ENCODE measurements at regions not wholly inside any gene's neighbourhood (a gene's known extent, or its start where the extent isn't known, plus 50 kb on each side); places are given as distances from the start of the nearest gene placed in this dataset.
A peak's percentile ranks its signal among the peaks of the same experiment; 100 is the strongest.

DNA sequence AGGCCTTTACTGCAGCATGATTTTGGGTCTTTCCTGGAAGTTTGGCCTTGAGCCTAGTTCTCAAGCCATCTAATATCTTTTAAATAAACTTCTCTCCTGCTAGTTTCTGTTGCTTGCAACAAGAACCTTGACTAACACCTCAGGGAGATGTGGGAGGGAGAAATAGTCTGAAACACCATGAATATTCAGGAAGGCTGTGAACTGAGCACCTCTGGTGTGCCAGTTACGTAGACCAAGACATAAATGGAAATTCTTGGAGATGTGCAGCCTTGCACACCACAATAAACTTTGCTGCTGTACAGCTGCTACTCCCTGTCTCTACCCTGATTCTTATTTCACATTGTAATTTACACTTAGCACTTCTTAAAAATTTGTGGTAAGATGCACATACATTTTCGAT, 86.9 kb upstream of the SPATA13 start:
- no peaks in the 10 kb centered on the region for H3K36me3 ChIP-seq
- WGBS, 2 donors: 96 to 100% methylated on average over 2 of the region's 2 CpGs
- no peak overlapping the region for H3K27ac ChIP-seq
- no peak overlapping the region for H3K4me3 ChIP-seq
- no peak for DNase-seq (ENCODE audit: low spot score in 2 of 2)
- no peak for TF ChIP-seq POLR2A (IDR thresholded peaks at IDR 0.05)
- no peak for TF ChIP-seq EP300 (IDR thresholded peaks at IDR 0.05)
- TF ChIP-seq, protein P1, sequence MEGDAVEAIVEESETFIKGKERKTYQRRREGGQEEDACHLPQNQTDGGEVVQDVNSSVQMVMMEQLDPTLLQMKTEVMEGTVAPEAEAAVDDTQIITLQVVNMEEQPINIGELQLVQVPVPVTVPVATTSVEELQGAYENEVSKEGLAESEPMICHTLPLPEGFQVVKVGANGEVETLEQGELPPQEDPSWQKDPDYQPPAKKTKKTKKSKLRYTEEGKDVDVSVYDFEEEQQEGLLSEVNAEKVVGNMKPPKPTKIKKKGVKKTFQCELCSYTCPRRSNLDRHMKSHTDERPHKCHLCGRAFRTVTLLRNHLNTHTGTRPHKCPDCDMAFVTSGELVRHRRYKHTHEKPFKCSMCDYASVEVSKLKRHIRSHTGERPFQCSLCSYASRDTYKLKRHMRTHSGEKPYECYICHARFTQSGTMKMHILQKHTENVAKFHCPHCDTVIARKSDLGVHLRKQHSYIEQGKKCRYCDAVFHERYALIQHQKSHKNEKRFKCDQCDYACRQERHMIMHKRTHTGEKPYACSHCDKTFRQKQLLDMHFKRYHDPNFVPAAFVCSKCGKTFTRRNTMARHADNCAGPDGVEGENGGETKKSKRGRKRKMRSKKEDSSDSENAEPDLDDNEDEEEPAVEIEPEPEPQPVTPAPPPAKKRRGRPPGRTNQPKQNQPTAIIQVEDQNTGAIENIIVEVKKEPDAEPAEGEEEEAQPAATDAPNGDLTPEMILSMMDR (IDR thresholded peaks at IDR 0.05): no peak
- no peaks in the 10 kb centered on the region for H3K9me3 ChIP-seq
- H3K4me1 ChIP-seq: peaks cover 0 to 29% (median 14%) of the 10 kb centered on the region in 4 donors
- H3K27me3 ChIP-seq: no peaks in the 10 kb centered on the region

- no peak overlapping the region for H3K27ac ChIP-seq
- H3K36me3 ChIP-seq: no peaks in the 10 kb centered on the region
- no peak for DNase-seq (ENCODE audit: low spot score in 2 of 2)
- TF ChIP-seq EP300 (IDR thresholded peaks at IDR 0.05): no peak
- TF ChIP-seq, protein P1 (IDR thresholded peaks at IDR 0.05): no peak
- no peak for TF ChIP-seq POLR2A (IDR thresholded peaks at IDR 0.05)
- no peaks in the 10 kb centered on the region for H3K27me3 ChIP-seq
- 60 to 66% methylated on average over 2 of the region's 2 CpGs for WGBS, 2 donors
- no peaks in the 10 kb centered on the region for H3K9me3 ChIP-seq
- H3K4me1 ChIP-seq: peaks cover 0 to 29% (median 14%) of the 10 kb centered on the region in 4 donors
- no peak overlapping the region for H3K4me3 ChIP-seq
Measured at GRCh38 chr13:24074678-24075077, 85.8 kb upstream of the SPATA13 start.

- no peak overlapping the region for H3K4me3 ChIP-seq
- TF ChIP-seq POLR2A (IDR thresholded peaks at IDR 0.05) (no peak), EP300 (IDR thresholded peaks at IDR 0.05) (no peak)
- TF ChIP-seq, protein P1 (IDR thresholded peaks at IDR 0.05): no peak
- no peaks in the 10 kb centered on the region for H3K36me3 ChIP-seq
- peaks cover 0 to 29% (median 14%) of the 10 kb centered on the region in 4 donors for H3K4me1 ChIP-seq
- no peaks in the 10 kb centered on the region for H3K27me3 ChIP-seq
- WGBS, 2 donors: 45 to 48% methylated on average over 7 of the region's 7 CpGs
- no peak for DNase-seq (ENCODE audit: low spot score in 2 of 2)
- peak overlapping the region in 1 of 4 donors; percentile 39 for H3K27ac ChIP-seq
- H3K9me3 ChIP-seq: no peaks in the 10 kb centered on the region
Measured at GRCh38 chr13:24075137-24075975, 85.2 kb upstream of the SPATA13 start.

DNA sequence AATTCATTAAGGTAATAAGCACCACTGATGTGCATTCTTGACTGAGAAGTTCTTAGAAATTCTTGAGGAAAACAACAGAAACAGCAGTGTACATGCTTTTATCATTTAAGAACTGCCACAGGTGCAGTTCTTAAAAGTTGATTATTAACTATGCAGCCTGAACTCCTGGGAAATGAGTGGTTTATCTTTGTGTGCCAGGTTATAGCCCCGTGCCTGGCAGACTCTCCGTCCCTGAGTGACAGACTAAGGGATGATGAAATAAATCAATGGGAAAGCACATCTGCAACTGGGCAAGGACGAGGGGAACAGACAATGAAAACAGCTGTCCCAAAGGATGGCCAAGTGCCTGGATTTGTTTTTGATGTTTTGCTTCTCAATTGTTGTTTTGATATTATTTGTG, 84.4 kb upstream of the SPATA13 start:
- Histone ChIP-seq H3K27me3 (no peaks in the 10 kb centered on the region), H3K36me3 (no peaks in the 10 kb centered on the region), H3K9me3 (no peaks in the 10 kb centered on the region), H3K4me1 (peaks cover 0 to 29% (median 14%) of the 10 kb centered on the region in 4 donors), H3K4me3 (no peak overlapping the region), H3K27ac (no peak overlapping the region)
- WGBS, 2 donors: 30 to 32% methylated on average over 3 of the region's 3 CpGs
- DNase-seq (ENCODE audit: low spot score in 2 of 2): no peak
- TF ChIP-seq, protein P1 (IDR thresholded peaks at IDR 0.05): no peak

GRCh38 chr13:24076636-24077035, 83.9 kb upstream of the SPATA13 start:
- H3K4me3 ChIP-seq: no peak overlapping the region
- WGBS, 2 donors: 86 to 87% methylated on average over 8 of the region's 8 CpGs
- H3K9me3 ChIP-seq: no peaks in the 10 kb centered on the region
- peaks cover 0 to 24% (median 14%) of the 10 kb centered on the region in 4 donors for H3K4me1 ChIP-seq
- no peak overlapping the region for H3K27ac ChIP-seq
- H3K27me3 ChIP-seq: no peaks in the 10 kb centered on the region
- no peaks in the 10 kb centered on the region for H3K36me3 ChIP-seq
- DNase-seq (ENCODE audit: low spot score in 2 of 2): no peak
- no peak for TF ChIP-seq EP300 (IDR thresholded peaks at IDR 0.05)
- TF ChIP-seq, protein P1 (IDR thresholded peaks at IDR 0.05): no peak
